ENCODE measurements at regions not wholly inside any gene's neighbourhood (a gene's known extent, or its start where the extent isn't known, plus 50 kb on each side); places are given as distances from the start of the nearest gene placed in this dataset.

GRCh38 chr18:65091744-65092329 lies 659.0 kb upstream of the CDH7 start:
- Histone ChIP-seq H3K4me3 (ENCODE audit: low read length) (no peak overlapping the region), H3K9me3 (ENCODE audit: control insufficient read depth, low read length) (no peaks in the 10 kb centered on the region), H3K9ac (ENCODE audit: extremely low read depth, low read length, poor library complexity, severe bottlenecking) (no peak overlapping the region), H3K36me3 (ENCODE audit: control insufficient read depth, insufficient read depth, low read length) (no peaks in the 10 kb centered on the region), H3K27me3 (ENCODE audit: control insufficient read depth, insufficient read depth, low read length, poor library complexity, severe bottlenecking) (no peaks in the 10 kb centered on the region), H3K4me1 (ENCODE audit: control insufficient read depth, insufficient read depth, low read length) (no peaks in the 10 kb centered on the region), H3K27ac (ENCODE audit: low read depth, low read length) (no peak overlapping the region)
- H3K9me3 Mint-ChIP-seq: peaks cover 2% of the 10 kb centered on the region
- no peak overlapping the region for H3K4me3 Mint-ChIP-seq
- WGBS, 2 experiments (ENCODE audit: insufficient coverage in 1 of 2, insufficient read length in 1 of 2): 10 to 22% methylated on average over 4 of the region's 4 CpGs
- no peak overlapping the region for H3K27ac Mint-ChIP-seq
- TF ChIP-seq, protein P1, sequence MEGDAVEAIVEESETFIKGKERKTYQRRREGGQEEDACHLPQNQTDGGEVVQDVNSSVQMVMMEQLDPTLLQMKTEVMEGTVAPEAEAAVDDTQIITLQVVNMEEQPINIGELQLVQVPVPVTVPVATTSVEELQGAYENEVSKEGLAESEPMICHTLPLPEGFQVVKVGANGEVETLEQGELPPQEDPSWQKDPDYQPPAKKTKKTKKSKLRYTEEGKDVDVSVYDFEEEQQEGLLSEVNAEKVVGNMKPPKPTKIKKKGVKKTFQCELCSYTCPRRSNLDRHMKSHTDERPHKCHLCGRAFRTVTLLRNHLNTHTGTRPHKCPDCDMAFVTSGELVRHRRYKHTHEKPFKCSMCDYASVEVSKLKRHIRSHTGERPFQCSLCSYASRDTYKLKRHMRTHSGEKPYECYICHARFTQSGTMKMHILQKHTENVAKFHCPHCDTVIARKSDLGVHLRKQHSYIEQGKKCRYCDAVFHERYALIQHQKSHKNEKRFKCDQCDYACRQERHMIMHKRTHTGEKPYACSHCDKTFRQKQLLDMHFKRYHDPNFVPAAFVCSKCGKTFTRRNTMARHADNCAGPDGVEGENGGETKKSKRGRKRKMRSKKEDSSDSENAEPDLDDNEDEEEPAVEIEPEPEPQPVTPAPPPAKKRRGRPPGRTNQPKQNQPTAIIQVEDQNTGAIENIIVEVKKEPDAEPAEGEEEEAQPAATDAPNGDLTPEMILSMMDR (conservative IDR thresholded peaks at IDR 0.05): peak; percentile 75
- DNase-seq: peak; percentile 52
- H3K36me3 Mint-ChIP-seq (ENCODE audit: low read depth): no peaks in the 10 kb centered on the region
- H3K27me3 Mint-ChIP-seq (ENCODE audit: insufficient read depth): no peaks in the 10 kb centered on the region
- peaks cover 2% of the 10 kb centered on the region for H3K4me1 Mint-ChIP-seq

DNA sequence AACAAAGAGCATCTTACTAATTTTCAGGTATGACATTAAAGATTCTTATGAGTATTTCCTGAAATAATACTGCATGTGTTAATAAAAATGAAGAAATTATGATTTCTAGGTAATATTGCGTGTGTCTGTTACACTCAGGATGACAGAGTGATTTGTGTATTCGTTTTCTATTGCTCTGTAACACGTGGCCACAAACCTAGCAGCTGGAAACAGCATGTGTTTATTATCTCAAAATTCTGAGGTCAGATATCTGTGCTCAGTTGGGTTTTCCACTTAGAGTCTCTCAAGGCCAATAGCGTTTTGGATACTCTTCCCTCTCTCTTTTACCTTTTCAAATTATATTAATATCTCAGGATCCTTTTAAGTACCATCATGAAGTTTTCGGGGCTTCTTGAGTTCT lies 667.9 kb upstream of the CDH7 start:
- DNase-seq: no peak
- no peak overlapping the region for H3K4me3 ChIP-seq (ENCODE audit: low read length)
- 83 to 95% methylated on average over 3 to 5 of the region's 5 CpGs for WGBS, 2 experiments (ENCODE audit: insufficient coverage in 1 of 2, insufficient read length in 1 of 2)
- H3K27ac ChIP-seq (ENCODE audit: low read depth, low read length): no peak overlapping the region
- no peaks in the 10 kb centered on the region for H3K36me3 Mint-ChIP-seq (ENCODE audit: low read depth)
- no peaks in the 10 kb centered on the region for H3K27me3 Mint-ChIP-seq (ENCODE audit: insufficient read depth)
- no peak overlapping the region for H3K9ac ChIP-seq (ENCODE audit: extremely low read depth, low read length, poor library complexity, severe bottlenecking)
- no peaks in the 10 kb centered on the region for H3K4me1 Mint-ChIP-seq
- no peak overlapping the region for H3K4me3 Mint-ChIP-seq
- no peaks in the 10 kb centered on the region for H3K36me3 ChIP-seq (ENCODE audit: control insufficient read depth, insufficient read depth, low read length)
- TF ChIP-seq, protein P1 (conservative IDR thresholded peaks at IDR 0.05): no peak
- H3K9me3 Mint-ChIP-seq: no peaks in the 10 kb centered on the region
- no peaks in the 10 kb centered on the region for H3K9me3 ChIP-seq (ENCODE audit: control insufficient read depth, low read length)
- H3K27me3 ChIP-seq (ENCODE audit: control insufficient read depth, insufficient read depth, low read length, poor library complexity, severe bottlenecking): no peaks in the 10 kb centered on the region
- no peak overlapping the region for H3K27ac Mint-ChIP-seq
- no peaks in the 10 kb centered on the region for H3K4me1 ChIP-seq (ENCODE audit: control insufficient read depth, insufficient read depth, low read length)

GRCh38 chr18:65081786-65082185 lies 669.0 kb upstream of the CDH7 start:
- DNase-seq: no peak
- H3K36me3 ChIP-seq (ENCODE audit: control insufficient read depth, insufficient read depth, low read length): no peaks in the 10 kb centered on the region
- no peaks in the 10 kb centered on the region for H3K36me3 Mint-ChIP-seq (ENCODE audit: low read depth)

More at GRCh38 chr18:65081786-65082185, 669.0 kb upstream of the CDH7 start:
- Histone ChIP-seq H3K4me3 (ENCODE audit: low read length) (no peak overlapping the region), H3K9ac (ENCODE audit: extremely low read depth, low read length, poor library complexity, severe bottlenecking) (no peak overlapping the region), H3K27me3 (ENCODE audit: control insufficient read depth, insufficient read depth, low read length, poor library complexity, severe bottlenecking) (no peaks in the 10 kb centered on the region), H3K9me3 (ENCODE audit: control insufficient read depth, low read length) (no peaks in the 10 kb centered on the region), H3K27ac (ENCODE audit: low read depth, low read length) (no peak overlapping the region), H3K4me1 (ENCODE audit: control insufficient read depth, insufficient read depth, low read length) (no peaks in the 10 kb centered on the region)
- 90 to 100% methylated on average over 2 to 3 of the region's 3 CpGs for WGBS, 2 experiments (ENCODE audit: insufficient coverage in 1 of 2, insufficient read length in 1 of 2)
- Mint-ChIP-seq H3K4me3 (no peak overlapping the region), H3K27me3 (ENCODE audit: insufficient read depth) (no peaks in the 10 kb centered on the region), H3K4me1 (no peaks in the 10 kb centered on the region), H3K9me3 (no peaks in the 10 kb centered on the region), H3K27ac (no peak overlapping the region)
- TF ChIP-seq, protein P1 (conservative IDR thresholded peaks at IDR 0.05): no peak

Measured in endodermal cell (in vitro differentiated cells).